HG03460 (cell line): ENCODE measurements at regions not wholly inside any gene's neighbourhood (a gene's known extent, or its start where the extent isn't known, plus 50 kb on each side); places are given as distances from the start of the nearest gene placed in this dataset.
A peak's percentile ranks its signal among the peaks of the same experiment; 100 is the strongest.

Experiments
- ATAC-seq: cut with Tn5 transposase; IDR thresholded peaks from one replicate; pipeline ENCODE4 v1.9.1; 2021; ENCODE audit not compliant: unreplicated experiment

DNA sequence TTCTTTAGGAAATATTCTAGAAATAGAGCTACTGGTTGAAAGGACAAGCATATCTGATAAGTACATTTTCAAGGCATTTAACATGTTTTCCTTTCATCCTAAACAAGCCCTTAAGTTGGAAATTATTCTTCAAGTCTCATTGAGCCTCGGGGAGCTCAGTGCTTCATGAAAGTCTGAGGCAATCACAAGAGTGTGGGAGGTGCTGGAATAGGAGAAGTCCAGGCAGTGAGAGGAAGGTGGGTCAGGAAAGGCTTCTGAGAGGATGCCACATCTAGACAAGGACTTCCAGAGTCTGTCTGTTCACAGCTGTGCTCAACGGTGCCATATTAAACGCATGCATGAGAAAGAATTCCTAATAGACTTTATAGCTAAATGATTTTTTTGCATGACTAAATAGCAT, 69.8 kb downstream of the CD83 start:
- ATAC-seq = no peak

DNA sequence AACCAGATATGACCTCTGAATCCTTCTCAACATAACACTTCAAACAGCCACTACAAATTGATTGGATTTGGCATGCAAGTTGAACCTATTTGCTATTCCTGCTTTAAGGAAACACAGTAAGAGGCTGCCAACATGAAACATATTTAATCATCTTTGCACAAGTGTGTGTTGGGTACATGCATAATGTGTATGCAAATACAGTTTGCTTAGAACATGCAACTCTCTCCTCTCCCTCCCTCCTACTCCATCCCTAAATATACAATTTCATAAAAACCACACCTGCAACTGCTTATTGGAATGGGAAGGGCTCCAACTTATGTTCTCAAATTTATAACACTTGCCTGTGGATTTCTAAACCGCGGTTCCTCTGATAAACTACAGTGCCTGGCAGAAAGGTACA, 71.5 kb downstream of the CD83 start:
- no peak for ATAC-seq

DNA sequence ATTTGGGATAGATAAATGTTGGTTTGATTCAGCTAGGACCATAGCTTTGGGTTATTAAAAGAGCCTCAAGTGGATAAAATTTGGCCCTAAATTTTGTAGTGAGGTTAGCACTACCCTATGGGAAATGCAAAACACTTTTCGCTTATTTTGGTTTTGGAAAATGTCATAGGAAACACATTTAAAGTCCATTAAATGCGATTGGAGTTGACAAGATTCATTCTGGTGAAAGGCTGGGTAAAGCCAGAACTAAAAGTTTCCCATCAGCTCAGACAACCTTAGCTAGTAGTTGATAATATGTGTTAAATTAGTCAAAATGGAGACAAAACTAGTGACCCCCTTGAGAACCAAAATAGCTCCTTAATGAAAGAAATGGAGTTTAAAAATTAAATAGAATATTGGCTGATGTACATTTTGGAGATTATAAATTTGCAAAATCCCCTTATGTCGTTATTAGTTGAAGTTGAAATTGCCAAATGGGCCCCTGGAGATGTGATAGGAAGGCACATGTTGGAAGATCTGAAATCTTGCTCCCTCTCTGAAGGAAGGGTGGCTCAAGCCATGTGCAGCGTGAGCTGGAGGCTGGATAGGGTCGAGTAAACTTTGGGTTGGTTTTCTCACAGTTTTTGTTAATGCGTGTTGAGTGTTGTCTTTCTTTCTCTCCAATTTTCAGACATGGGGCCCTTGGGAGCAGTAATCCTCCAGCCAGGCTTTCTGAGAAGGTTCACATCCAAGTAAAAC, 72.8 kb downstream of the CD83 start:
- ATAC-seq = no peak

DNA sequence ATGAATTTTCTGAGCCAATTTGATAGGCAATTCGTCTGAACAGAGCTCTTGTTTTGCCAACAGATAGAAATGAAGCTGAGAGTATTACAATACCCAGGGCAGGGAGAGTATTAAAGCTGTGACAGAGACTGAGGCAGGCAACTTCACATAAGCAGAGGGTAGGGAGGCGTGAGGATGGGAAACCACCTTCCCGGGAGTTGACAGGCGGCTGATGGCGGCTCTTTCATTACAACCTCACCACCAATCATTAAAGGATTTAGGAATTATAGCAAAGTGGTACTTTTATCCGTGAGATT, 73.3 kb downstream of the CD83 start:
- no peak for ATAC-seq

DNA sequence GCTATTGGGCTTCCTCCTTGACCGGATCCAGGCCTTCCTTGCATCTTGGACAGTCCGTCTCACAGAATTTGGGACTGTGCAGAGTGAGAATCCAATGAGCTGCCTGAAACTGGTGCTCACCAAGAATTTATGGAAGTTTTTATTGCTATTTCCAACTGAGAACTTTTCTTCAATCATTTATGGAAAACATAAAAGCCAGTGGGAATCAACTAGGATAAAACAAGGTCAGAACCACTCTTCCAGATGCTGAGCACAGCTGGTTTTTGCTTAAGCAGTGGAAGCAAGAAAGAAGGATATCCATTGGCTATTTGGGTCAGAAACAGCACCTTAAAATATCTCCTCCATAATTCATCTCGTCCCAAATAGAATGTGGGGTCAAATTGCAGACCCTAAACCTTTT, 74.2 kb downstream of the CD83 start:
- no peak for ATAC-seq

DNA sequence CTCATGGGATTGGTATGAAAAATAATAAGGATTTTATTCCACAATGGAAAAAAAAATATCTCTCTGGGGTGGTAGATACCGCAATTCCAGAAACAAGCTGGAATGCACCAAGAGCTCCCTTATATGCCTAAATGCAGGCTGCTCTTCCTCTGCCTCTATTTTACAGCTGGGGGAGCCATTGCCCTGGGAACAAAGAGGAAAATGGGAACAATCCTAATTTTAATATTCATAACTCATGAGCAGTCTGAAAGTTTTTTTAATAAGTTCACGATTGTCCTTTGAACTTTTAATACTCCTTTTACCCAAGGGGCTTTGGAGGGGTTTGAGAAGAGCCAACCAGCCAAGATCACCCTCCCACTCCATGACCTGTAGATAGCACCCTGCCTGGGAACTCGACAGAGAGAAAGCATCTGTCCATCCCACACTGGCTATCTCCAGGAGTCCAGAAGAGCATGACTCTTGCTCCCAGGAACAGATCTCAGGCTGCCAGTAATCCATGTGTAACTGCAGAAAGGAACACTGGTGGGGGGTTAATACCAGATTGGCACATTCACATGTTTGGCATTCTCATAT, 74.7 kb downstream of the CD83 start:
- no peak for ATAC-seq

DNA sequence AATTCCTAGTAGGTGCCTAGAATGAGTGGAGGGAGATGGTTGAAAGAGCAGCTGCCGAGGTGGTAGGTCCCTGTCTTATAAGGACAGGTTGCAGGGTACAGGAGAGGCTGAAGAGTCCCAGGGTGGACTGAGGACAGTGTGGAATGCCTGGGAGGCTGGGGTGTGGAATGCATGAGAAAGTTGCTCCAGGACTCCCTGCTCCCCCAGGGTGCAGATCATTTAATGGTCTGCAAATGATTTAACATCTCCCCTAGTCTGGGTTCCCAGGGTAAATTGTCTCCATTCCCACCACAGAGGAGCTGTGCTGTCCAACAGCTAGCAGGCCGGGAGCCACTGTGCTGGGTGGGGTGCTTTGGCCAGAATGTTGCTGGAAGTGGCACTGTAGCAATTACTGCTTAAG, 76.0 kb downstream of the CD83 start:
- ATAC-seq = no peak

DNA sequence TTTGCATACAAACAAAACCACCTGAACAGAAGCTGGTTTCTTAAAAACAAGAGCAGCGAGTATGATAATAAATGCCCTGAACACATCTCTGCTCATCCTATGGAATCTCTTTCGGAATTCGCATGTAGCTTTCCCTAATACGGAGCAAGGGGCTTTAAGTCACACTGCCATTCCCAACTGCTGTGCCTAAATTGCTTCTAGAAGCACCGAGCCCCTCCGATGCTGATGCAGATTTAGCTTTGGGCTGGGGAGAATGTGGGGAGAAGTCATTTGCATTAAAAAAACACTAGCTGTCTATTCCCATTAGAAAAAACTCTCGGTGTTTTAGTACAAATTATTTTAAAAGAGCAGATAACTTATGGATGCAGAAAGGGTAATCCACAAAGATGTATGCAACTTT, 76.9 kb downstream of the CD83 start:
- no peak for ATAC-seq

DNA sequence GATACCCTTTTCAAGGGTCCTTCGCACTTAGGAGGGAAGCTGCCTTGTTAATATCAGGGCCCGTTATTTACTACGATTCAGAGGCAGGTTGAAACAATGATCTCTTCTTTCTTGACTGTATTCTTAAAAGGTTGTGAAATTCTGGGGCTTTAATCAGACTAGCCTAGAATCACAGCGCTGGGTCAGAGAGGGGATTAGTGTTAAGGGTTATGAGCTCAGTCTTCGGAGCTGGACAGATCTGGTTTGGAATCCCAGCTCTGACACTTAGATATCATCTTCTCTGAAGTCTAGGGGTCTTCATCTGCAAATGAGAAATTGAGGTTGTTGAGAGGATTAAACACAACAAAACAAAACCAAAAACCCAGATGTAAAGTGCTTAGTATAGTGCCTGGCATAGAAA, 77.4 kb downstream of the CD83 start:
- no peak for ATAC-seq

DNA sequence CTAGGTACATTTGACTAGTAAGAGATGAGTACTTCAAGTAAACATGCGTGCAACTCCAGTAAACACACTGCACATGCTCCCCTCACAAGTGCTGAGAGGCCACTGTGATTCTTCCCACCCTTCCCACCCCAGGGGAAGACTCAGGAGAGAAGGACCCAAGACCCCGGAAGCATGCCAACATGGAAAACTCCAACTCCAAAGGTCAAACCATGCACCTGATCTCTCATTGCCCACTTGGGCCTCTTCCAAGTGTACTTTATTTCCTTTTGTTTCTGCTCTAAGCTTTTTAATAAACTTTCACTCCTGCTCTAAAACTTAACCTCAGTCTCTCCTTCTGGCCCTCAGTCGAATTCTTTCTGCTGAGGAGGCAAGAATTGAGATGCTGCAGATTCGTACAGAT, 78.5 kb downstream of the CD83 start:
- no peak for ATAC-seq

DNA sequence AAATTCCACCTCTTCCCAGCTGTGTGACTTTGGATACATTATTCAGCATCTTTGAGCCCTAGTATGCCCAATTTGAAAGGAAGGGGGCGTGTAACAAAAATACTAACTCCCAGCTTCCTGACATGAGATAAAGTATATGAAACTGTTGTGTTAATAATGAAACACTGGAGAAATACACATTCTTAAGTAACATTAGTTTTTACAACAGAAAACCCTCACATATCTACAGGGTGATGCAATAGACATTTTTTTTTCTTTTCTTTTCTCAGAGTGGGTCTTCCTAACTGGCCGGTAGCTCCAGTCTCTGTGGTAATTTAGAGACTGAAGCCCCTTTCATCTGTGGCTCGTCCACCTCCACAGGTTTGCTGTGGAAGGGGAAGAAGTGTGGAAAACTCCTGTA, 79.5 kb downstream of the CD83 start:
- ATAC-seq = no peak

DNA sequence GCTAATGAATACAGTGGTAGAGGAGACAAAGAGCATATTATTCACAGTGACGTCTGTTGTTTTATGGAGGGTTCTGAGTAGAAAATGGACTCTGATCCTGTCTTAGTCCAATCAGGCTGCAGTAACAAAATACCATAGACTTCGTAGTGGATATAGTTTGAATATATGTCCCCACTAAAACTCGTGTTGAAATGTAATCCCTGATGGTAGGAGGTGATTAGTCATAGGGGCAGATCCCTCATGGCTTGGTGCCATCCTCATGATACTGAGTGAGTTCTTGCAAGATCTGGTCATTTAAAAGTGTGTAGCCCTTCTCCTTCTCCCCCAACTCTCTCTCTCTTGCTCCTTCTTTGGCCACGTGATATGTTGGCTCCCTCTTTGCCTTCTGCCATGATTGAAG, 82.5 kb downstream of the CD83 start:
- ATAC-seq = no peak

DNA sequence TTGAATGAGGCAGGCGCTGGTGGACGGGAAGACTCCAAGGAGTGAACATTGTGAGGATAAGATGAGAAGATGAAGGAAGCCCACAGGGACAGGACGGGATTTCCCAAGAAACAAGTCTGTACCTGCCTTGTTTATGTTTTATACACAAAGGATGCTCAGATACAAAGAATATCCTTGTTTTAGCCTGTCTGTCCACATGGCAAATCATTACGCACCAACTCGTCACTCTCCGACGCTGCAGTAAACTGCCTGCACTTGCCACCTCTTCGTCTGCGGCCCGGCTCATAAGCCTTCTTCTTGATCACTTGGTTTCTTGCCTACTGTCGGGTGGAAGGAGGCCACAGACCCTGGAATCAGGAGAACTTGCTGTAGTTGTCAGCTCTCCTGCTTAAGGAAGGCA, 85.4 kb downstream of the CD83 start:
- no peak for ATAC-seq

DNA sequence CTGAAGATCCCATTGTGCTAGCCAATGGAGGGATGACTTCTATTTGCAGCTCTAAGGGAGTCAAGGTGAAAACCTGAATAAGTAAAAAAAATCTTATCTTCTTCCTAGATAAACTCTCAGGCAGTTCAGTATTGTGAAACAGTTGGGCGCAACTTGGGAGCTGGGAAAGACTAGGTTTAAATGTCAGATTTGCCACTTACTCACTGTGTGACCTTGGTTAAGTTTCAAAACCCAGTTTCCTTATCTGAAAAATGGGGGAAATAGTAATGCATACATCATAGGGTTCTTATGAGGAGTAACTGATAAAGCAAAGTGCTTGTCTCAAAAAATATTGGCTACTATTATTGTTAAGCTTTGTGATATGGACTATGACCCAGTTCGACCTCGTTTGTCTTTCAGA, 88.8 kb downstream of the CD83 start:
- ATAC-seq = no peak

DNA sequence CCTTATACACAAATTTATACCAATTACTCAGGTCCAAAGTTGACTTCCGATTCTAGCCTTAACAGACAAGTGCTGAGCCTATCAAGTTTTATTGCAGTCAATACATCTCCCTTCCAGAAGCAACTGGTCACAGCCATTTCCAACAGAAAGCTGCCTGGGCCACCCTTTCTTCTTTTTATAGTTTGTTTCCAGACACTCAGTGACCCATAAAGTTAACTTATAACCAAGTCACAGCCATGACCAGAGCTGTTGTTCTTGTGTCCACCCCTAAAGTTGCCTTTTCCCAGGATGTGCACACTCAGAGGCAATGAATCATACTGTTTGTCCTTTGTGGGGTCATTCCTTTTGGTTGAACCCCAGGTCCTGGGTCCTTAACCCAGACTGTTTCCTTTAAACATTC, 89.9 kb downstream of the CD83 start:
- no peak for ATAC-seq

DNA sequence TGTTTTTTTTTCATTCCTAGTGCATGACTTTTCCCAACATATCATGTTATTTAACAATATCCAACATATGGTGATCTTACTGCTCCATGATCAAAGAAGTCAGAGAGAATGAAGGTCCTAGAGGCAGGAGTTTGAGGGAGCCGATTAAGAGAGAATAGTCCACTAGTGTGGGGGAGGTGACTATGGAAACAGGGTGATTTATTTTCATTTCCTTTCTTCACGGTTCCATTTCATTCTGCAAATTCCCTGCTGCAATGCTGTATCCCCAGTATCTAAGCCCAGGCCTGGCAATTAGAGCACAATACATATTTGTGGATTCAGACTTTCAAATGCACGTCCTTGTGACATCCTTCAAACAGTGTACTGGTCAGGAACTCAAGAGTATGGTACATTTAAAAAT, 91.4 kb downstream of the CD83 start:
- no peak for ATAC-seq

DNA sequence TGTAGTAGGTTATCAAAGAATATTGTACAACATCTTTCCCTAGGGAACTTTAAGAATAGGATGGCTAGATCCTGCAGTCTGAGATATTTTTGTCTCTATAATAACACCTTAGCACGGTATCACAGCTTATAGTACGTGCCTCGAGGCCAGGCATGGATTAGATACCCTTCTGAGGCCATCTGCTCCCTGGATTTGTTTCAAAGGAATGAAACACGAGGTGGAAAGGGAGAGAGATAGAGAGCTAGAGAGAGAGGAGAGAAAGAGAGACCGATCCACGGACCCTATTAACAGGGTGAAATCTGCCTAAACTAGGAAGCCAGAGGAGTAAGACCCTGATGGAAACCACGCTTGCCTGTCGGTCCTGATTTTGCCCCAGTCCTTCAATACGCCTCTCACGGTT, 92.5 kb downstream of the CD83 start:
- ATAC-seq = no peak

DNA sequence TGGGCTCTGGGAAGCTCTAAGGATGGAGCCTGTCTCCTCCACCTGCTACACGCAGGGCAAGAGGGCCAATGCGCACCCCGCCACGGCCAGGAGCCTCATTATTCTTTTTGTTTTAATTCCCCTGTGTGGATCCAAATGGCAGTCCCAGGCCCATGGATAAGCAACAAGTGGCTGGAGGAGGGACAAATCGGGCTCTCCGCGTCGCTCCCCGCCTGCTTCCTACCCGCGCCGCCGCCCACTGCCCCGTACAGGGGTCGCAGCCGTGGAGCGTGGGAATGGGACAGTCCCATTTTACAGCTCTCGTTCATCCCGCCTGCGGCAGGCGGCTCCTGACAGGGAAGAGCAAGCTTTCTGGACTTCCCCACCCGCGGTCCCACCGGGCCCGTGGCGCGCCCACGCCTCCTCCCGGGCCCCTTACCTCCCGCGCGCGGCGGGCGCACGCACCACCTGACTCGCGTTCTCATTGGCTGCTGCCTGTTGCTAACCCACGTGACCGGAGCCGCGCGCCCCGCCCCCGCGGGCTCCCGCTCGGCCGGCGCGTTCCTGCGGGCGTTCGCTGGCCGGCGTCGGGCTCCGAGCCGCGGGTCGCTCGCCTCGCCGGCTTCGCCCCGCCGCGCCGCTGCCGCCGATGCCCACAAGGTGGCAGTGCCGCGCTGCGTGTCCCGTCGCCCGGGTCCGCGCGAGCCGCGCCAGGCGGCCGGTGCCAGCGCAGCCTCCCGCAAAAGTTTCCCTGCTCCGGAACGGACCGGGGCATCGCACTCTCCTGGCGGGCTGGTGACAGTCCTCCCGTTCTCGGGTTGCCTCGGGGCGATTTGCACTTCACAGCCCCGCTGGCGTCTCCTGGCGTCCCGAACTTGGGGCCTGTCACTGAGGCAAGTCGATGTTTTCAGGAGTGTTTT, 93.3 kb downstream of the CD83 start:
- ATAC-seq = peak; percentile 88

DNA sequence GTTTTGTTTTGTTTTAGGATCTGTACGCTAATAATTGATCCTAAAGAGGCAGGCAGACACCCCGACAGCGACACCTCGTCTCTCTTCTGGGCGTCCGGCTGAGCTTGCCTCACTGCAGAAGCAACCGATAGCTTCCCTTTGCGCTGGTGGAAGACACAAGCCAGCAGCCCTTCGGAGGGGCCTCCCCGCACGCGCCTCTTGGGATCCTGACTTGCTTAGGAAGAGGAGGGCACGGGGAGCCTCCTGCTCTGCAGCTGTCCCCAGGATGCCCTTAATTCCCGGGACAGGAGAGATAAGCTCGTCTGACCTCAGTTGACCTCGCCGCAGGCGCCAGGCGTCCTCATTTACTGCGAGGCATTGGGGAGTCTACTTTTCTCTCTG, 94.0 kb downstream of the CD83 start:
- ATAC-seq = peak; percentile 20

DNA sequence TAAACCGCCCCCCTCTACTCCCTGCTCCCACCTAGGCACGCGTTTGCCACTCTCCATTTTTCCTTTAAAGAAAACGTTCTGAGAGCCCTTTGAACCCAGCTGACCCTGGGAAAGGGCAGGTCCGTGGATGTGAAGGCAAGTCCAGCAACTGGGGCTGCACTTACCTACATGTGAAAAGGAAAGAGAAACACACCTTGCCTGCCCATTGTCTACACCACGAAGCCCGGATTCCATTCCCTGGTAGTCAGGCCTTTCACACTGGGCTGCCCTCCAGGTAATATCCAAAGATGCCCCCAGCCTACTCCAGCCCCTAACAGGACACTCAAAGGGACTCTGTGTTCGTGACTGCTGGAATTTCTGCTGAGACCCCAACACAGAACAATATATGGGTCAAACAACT, 94.4 kb downstream of the CD83 start:
- no peak for ATAC-seq

DNA sequence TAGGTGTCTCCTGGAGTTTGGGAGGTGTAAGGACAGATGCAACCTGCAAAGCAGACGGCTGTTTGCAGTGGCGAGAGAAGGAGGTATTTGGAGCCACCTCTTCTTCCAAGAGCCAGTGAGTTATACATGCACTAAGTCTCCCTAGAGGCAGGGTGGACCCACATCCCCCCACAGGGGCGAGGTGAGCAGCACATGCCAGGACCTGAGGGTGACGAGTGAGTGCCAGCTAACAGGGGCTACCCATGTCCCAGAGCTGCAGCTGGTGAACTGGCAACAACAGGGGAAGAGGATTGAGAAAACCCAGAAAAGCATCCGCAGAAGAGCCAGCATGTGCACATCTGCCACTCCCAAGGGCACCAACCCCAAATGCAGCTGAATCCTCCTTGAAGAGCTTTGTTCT, 95.1 kb downstream of the CD83 start:
- no peak for ATAC-seq

DNA sequence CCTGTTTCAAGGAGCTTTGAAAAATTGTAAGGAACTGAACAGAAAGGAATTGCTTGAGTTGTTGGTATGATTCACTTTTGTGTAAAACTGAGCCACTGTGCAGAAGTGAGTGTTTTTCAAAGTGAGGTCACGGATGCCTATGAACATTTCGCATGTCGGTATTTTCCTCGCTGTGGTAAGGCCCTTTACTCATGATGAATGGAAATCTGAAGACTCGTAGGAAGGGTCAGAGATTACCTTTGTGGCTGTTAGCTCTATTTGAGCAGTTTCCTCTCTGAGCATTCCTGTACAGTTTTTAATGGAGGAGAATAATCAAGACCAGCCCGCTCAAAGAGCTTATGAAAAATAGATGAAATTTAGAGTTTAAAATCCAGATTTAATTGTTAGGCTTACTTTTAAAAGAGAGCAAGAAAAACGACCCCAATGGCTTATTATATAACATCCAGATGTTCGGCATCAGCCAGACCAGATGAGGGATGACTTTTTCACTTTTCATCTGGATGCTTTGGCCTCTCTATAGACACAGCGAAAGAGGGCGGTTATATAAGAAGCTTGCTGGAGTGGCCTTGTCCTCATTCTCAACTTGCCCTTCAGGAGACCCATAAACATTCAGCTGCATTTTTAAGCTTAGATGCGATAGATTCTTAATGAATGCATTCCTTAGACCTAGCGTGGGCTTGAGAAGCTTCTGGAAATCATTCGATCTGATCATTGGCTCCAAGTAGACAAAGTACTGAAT, 99.5 kb downstream of the CD83 start:
- ATAC-seq = no peak
